Right lobe of liver (tissue), 6 donors: ENCODE measurements at regions not wholly inside any gene's neighbourhood (a gene's known extent, or its start where the extent isn't known, plus 50 kb on each side); places are given as distances from the start of the nearest gene placed in this dataset.

Experiments used
- ATAC-seq, 4 donors: fragments of 200-7000 bp; cut with Tn5 transposase; one replicate each; pipeline ENCODE4 v1.9.1; 2020; ENCODE audit warnings: mild to moderate bottlenecking in 4 of 4, moderate library complexity in 4 of 4
- DNase-seq, 3 donors: peaks; one replicate each; pipeline ENCODE4 v3.0.0-alpha.2; 2020
- H3K27ac ChIP-seq, 3 donors: fragments of 200-600 bp; one replicate each; pipeline ENCODE4 v1.8.0; 2022
- H3K27me3 ChIP-seq, 2 donors: fragments of 200-600 bp; one replicate each; pipeline ENCODE4 v1.8.0; 2022
- H3K36me3 ChIP-seq, 4 donors: fragments of 200-600 bp; sonication (generic) in 1 of 4; one replicate each; pipeline versions ENCODE4 v1.5.1 to v1.8.0; 2017 to 2022; ENCODE audit warnings: control low read depth in 1 of 4
- H3K4me1 ChIP-seq, 4 donors: fragments of 200-600 bp; sonication (generic) in 1 of 4; one replicate each; pipeline versions ENCODE4 v1.5.1 to v1.8.0; 2017 to 2022; ENCODE audit warnings: control low read depth in 1 of 4
- H3K4me3 ChIP-seq, 3 donors: fragments of 200-600 bp; one replicate each; pipeline ENCODE4 v1.8.0; 2022
- H3K9me3 ChIP-seq, 4 donors: fragments of 200-600 bp; sonication (generic) in 1 of 4; one replicate each; pipeline versions ENCODE4 v1.5.1 to v1.8.0; 2017 to 2022; ENCODE audit warnings: control low read depth in 1 of 4
- CTCF ChIP-seq, 4 donors: fragments of 200-600 bp in 3 of 4; fragments of 450-650 bp in 1 of 4; IDR thresholded peaks; one replicate each; pipeline versions ENCODE4 v1.5.1 to v1.8.0; 2016 to 2022; ENCODE audit warnings: antibody characterized with exemption in 4 of 4, mild to moderate bottlenecking in 2 of 4
- POLR2A ChIP-seq: fragments of 450-650 bp; IDR thresholded peaks from one replicate; pipeline ENCODE4 v1.6.1; 2017; ENCODE audit warnings: antibody characterized with exemption, mild to moderate bottlenecking
- WGBS: methylation state at CpG from one replicate; pipeline ENCODE4 v1.1.6; 2018; ENCODE audit warnings: low coverage, low lambda C conversion rate; ENCODE audit not compliant: insufficient coverage; ENCODE audit errors: missing lambda C conversion rate; 5-methylcytosine and 5-hydroxymethylcytosine counted together
- intact Hi-C, 2 donors: fragments of 100-400 bp; cut with DNase I; formaldehyde crosslinking; loops; one replicate each; pipeline versions ENCODE4 v1.11.2 to v1.14.1; 2022
- donor health status: DM: no; HTN: yes; CAD: no.
- donor health status: DM: no; HTN: no; CAD: no.
- donor health status: DM: no; HTN: no; CAD: no.
- donor health status: DM: no; HTN: yes; CAD: no.
- donor health status: DM: no; HTN: yes; CAD: no.

DNA sequence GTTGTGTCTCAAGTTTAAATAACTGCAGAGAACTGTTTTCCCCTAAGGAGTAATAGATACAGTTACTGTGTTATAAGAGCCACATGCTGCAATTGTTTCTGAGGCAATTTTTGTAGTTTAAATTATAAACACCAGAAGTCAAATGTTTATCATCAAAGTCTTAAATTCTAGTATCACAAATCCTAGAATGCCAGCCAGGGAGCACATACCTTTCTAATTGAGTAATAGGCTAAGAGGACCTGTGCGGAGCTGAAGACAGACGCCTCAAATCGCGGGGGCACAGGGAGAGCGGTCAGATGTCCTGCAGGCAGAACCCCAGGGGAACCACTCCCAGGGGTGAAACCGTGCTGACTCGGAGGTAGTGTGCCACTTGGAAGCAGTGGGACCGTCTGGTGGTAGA is 65.2 kb upstream of the TNFRSF19 start:
- no peaks in the 10 kb centered on the region for H3K27me3 ChIP-seq
- DNase-seq, result no peak
- intact Hi-C loops, result no loop called here
- no peak for ATAC-seq
- H3K4me1 ChIP-seq, result no peaks in the 10 kb centered on the region
- H3K36me3 ChIP-seq, result no peaks in the 10 kb centered on the region
- H3K9me3 ChIP-seq, result no peaks in the 10 kb centered on the region
- H3K4me3 ChIP-seq, result no peak overlapping the region
- H3K27ac ChIP-seq, result no peak overlapping the region
- no peak for TF ChIP-seq CTCF (IDR thresholded peaks at IDR 0.05)
- TF ChIP-seq POLR2A, result no peak
- WGBS, result 73% methylated on average over 8 of the region's 8 CpGs

- no peaks in the 10 kb centered on the region for H3K4me1 ChIP-seq
- no peak overlapping the region for H3K27ac ChIP-seq
- H3K36me3 ChIP-seq, result no peaks in the 10 kb centered on the region
- no peaks in the 10 kb centered on the region for H3K9me3 ChIP-seq
- TF ChIP-seq CTCF (IDR thresholded peaks at IDR 0.05), result no peak
- TF ChIP-seq POLR2A, result no peak
- 51% methylated on average over 8 of the region's 8 CpGs for WGBS
- no peaks in the 10 kb centered on the region for H3K27me3 ChIP-seq
- intact Hi-C loops, result no loop called here
- ATAC-seq (no peak), DNase-seq (no peak)
- H3K4me3 ChIP-seq, result no peak overlapping the region
These were observed 64.0 kb upstream of the TNFRSF19 start for GRCh38 chr13:23506071-23506806.

DNA sequence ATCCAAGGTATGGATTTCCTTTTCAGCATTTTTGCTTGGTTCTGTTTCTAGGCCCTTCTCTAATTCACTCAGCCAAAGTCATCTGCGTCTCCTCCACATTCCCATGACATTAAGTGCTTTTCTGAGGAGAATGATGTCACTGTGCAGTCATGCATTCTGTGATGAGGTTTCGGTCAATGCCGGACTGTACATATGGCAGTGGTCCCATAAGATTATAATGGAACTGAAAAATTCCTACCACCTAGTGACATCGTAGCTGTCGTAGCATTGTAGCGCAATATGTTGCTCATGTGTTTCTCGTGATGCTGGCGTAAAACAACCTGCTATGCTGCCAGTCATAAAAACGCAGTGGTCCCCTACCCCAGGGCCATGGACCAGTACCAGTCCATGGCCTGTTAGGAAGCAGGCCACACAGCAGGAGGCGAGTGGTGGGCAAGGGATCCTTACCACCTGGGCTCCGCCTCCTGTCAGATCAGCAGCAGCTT is 63.4 kb upstream of the TNFRSF19 start:
- DNase-seq (no peak), ATAC-seq (no peak)
- H3K4me3 ChIP-seq, result no peak overlapping the region
- TF ChIP-seq CTCF (IDR thresholded peaks at IDR 0.05) (no peak), POLR2A (no peak)
- H3K9me3 ChIP-seq, result no peaks in the 10 kb centered on the region
- intact Hi-C loops, result no loop called here
- no peaks in the 10 kb centered on the region for H3K4me1 ChIP-seq
- H3K27ac ChIP-seq, result no peak overlapping the region
- H3K27me3 ChIP-seq, result no peaks in the 10 kb centered on the region
- WGBS, result 73% methylated on average over 6 of the region's 11 CpGs
- no peaks in the 10 kb centered on the region for H3K36me3 ChIP-seq

- TF ChIP-seq CTCF (IDR thresholded peaks at IDR 0.05) (no peak), POLR2A (no peak)
- WGBS, result 65% methylated on average over 7 of the region's 7 CpGs
- no peaks in the 10 kb centered on the region for H3K27me3 ChIP-seq
- H3K27ac ChIP-seq, result no peak overlapping the region
- intact Hi-C loops, result no loop called here
- no peak overlapping the region for H3K4me3 ChIP-seq
- DNase-seq, result no peak
- H3K36me3 ChIP-seq, result no peaks in the 10 kb centered on the region
- H3K4me1 ChIP-seq, result no peaks in the 10 kb centered on the region
- ATAC-seq, result no peak
- no peaks in the 10 kb centered on the region for H3K9me3 ChIP-seq
These were observed 60.2 kb upstream of the TNFRSF19 start for GRCh38 chr13:23509781-23510543.
